CD4-positive, alpha-beta T cell treated with Interleukin-17A for 4 hours (primary cell): ENCODE measurements at regions not wholly inside any gene's neighbourhood (a gene's known extent, or its start where the extent isn't known, plus 50 kb on each side); places are given as distances from the start of the nearest gene placed in this dataset.
"Not testable (repeated sequence)": the region's sequence is repeated elsewhere in the genome, so short reads cannot be mapped to it uniquely, and the experiment has no call there.

Experiments
- DNase-seq: peaks from one replicate; pipeline ENCODE4 v3.0.0-alpha.2; 2020; ENCODE audit warnings: mixed read lengths

GRCh38 chr6:49274809-49275769 is 188.0 kb downstream of the MMUT start:
- DNase-seq = not testable (repeated sequence)

DNA sequence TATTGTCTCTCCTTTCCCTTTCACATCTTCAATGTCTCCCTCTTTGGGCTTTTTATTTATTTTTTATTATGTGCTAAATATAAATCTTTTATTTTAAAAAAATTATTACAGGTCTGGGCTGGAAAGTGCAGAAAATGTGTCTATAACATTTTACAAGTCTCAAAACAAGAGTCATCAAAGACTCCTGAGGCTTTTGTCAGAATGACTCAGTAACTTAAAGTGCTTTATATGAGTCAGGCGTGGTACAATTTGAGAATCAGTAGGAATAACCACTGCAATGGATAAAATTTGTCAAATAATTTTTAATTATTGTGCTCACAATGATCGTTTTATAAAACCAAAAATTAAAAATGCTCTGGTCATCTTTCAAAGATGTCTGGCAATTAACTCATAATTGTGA is 193.9 kb downstream of the MMUT start:
- no peak for DNase-seq

DNA sequence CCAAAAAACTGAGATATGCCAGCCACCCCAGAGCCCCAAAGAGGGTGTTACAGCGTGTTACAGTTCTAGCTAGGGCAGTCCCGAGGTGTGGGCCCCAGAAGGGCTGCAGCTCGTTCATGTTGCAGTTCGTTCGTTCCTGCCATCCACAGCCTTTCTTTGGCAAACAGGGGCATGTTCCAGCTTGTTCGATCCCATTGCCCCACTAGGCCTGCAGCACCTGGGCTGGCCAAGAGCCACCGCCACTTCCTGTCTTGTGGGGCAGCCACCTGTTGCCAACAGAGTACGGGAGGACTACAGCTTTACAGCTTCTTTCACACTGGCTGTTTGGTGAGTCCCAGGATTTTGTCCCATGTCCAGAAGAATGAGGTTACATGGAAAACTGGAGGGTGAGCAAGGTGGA is 198.1 kb downstream of the MMUT start:
- no peak for DNase-seq

GRCh38 chr6:49264496-49264895 is 198.6 kb downstream of the MMUT start:
- DNase-seq = no peak

GRCh38 chr6:49257549-49257948 is 205.5 kb downstream of the MMUT start:
- no peak for DNase-seq

DNA sequence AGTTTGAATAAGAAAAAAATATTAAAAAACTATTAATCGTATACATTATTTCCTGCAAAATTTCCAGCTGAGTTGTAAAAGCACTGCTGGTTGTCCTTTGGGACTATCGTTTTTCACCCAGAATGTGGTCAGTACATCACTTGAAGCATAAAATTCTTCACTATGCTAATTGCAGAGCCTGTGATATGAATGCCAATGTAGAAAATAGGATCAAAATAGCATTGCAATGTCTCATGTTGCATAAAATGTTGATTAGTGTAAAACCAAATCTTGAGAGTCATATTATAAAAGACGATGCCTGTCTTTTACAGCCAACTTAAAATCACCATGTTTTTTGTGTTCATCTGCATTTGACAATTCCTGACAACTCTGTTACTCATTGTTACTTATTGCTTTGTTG is 207.7 kb downstream of the MMUT start:
- DNase-seq = no peak

DNA sequence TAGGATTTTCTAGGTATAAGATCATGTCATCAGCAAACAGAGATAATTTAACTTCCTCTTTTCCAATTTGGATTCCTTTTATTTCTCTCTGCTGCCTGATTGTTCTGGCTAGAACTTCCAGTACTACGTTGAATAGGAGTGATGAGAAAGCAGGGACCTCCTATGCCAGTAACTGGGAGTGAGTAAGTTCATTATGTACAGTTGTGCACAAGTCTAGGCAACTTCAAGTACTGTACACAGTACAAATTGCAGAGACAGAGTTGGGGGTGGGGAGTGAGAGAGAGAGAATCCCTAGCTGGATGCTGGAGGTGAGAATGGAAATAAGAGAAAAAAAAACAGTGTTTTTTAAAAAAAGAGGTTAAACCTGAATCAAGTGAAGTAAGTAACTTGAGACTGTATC is 210.2 kb downstream of the MMUT start:
- no peak for DNase-seq

DNA sequence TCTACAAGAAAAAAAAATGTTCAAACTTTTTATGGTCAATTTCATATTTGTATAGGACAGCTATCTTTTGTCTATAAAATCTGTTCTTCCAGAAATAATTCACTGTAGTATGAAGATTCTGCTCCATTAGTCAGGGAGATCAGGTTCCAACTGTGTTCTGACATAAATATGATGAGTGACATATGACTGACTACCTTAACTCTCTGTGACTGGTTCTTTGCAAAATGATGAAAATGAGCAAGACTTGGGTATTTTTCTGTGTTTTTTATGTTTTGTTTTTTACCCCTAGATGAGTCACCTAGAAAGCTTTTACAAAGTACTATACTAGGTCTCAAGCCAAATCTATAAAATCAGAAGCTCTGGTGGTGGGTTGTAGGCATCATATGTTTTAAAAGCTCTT is 229.6 kb downstream of the MMUT start:
- DNase-seq = no peak

DNA sequence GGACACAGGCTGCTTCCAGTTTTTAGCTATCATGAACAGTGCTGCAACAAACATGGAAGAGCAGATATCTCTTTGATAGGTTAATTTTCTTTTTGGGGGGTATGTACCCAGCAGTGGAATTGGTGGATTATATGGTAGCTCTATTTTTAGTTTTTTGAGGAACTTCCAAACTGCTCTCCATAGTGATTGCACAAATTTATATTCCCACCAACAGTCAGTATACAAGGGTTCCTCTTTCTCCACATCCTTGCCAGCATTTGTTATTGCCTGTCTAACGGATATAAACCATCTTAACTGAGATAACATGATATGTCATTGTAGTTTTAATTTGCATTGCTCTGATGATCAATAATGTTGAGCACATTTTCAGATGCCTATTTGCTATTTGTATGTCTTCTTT is 237.6 kb downstream of the MMUT start:
- DNase-seq = no peak

GRCh38 chr6:49220293-49220692 is 242.8 kb downstream of the MMUT start:
- no peak for DNase-seq

DNA sequence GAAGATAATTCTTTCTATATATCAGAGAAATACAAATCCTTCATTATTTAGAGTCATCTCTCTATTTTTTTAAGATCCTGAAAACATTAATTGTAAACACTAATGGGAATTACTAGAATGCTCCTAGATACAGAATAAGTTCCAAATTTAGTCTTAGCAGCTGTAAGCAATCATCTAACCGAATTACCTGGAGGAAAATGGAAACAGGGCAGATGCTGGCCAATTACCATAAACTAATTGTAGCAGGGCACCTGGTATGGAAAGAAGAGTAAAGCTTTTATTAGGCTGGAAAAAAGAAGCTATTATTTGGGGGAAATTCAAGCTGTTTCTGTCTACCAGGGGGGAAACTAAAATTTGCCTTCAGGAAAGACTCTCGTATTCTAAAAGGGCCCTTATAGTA is 257.5 kb downstream of the MMUT start:
- DNase-seq = no peak

DNA sequence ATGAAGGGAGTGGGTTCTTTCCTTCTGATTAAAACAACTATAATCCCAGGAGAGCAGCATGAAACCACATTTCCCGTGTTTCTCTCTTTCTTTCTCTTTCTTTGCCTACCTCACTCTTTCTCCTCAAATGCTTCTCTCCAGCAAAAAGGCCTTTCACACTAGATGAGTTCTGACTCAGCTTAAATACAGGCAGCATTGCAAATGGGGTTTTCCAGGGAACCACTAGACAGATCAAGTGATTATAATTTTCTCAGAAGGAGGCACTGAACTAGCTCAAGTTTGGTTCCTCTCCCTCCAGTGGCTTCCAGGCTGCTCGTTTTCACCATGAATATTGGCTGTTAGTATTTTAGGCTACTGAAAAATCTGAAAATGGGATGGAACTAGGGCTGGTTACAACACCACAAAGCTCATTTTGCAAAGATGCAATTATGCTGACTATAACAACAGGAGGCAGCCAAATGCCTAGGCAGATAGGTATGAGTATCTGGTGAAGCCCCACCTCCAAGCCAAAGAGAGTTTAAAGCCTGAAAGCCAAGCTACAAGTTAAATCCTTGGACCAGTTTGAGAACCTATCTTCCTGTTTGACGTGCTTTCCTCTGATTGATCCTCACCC is 260.0 kb downstream of the MMUT start:
- no peak for DNase-seq

DNA sequence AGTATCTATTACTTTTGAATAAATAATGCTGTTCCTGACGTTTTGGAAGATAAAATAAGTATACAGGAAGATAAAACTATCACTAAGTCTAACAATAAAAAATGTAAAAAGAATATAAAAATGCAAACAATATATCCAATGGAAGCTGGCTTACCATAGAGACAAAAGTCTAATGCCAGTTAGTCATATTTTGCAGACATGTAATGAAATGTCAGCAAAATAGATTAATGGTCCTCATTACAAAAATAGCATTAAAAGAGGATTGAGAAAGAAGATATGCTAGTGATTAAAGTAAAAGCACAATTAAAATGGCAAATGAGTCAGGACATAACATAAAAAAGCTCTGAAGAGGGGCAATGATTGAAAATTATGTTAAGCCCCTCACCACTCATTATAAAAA is 265.0 kb downstream of the MMUT start:
- no peak for DNase-seq

GRCh38 chr6:49162379-49162778 is 300.7 kb downstream of the MMUT start:
- not testable (repeated sequence) for DNase-seq

GRCh38 chr6:49155316-49155715 is 307.7 kb downstream of the MMUT start:
- DNase-seq = no peak

- no peak for DNase-seq
Observed at GRCh38 chr6:49151957-49152356, 311.1 kb downstream of the MMUT start.

DNA sequence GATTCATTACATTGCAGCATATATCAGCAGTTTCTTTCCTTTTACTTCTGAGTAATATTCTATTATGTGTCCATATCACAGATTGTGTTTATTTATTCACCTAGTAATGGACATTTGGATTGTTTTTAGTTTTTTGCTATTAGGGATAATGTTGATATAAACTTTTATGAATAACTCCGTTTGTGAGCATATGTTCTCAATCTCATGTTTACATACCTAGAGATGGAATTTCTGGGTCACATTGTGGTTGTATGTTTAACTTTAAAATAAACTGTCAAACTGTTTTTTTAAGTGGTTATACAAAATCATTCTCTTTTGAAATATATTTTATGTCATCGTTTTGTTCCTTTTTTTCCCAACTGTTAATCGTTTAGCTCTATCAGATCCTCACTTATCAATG is 311.6 kb downstream of the MMUT start:
- DNase-seq = no peak

DNA sequence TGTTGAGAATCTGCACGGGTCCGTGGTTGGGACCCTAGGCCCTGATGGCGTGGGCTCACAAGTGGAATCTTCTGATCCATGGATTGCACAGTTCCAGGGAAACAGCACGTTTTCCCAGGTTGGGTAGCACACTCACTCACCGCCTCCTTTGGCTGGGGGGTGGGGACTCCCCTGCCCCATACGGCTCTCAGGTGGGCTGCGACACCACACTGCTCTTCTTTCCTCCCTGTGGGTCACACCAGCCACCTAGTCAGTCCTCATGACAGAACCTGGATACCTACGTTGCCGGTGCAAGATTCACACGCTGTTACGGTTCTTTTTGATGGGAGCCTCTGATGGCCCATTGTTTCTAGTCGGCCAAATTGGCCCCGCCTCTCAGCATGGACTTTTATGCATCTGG is 312.0 kb downstream of the MMUT start:
- DNase-seq = no peak

DNA sequence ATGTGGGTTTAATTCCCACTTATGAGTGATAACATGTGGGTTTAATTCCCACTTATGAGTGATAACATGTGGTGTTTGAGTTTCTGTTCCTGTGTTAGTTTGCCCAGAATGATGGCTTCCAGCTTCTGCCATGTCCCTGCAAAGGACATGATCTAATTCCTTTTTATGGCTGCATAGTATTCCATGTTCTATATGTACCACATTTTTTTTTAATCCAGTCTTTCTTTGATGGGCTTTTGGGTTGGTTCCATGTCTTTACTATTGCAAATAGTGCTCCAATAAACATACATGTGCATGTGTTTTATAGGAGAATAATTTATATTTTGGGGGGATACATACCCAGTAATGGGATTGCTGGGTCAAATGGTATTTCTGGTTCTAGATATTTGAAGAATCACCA is 317.8 kb downstream of the MMUT start:
- DNase-seq = no peak

GRCh38 chr6:49142421-49143151 is 320.5 kb downstream of the MMUT start:
- DNase-seq = no peak

DNA sequence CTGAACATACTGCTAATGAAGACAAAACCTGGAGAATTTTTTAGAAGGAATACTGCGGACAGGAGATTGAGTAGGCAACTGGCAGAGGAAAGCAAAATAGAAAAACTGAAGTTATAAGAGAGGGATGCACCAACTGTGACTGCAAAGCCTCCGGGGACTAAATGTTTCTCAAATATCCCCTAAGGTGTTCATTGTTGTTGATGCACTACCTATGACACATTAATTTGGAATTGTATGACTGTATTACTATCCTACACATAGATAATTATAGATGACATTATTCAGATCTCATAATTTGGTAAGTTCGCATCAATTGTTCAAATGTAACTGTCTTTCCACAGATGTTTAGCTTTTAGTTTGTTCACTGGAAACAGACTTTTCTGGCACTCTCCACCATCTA is 341.1 kb downstream of the MMUT start:
- no peak for DNase-seq

GRCh38 chr6:49118478-49118877 is 344.6 kb downstream of the MMUT start:
- no peak for DNase-seq

DNA sequence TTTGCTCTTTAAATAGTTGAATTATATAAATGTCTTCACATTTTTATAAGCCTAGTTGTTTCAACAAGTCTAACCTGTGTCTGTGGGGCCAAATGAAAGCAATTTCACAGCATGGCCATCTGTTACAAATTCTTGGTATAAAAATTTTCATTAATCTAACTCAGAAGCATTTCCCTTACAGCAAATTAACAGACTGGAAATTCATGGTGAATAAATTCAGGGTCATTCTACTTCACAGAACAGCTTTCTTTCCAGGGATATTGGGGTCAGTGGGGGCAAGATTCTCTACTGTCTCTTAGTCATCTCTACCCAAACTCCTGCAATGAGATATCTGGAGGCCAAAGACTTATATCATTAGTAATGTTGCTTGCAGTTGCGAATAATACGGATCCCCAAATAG is 352.1 kb downstream of the MMUT start:
- no peak for DNase-seq

- DNase-seq = not testable (repeated sequence)
Observed at GRCh38 chr6:49097664-49098063, 365.4 kb downstream of the MMUT start.
